ENCODE measurements at regions not wholly inside any gene's neighbourhood (a gene's known extent, or its start where the extent isn't known, plus 50 kb on each side); places are given as distances from the start of the nearest gene placed in this dataset.

DNA sequence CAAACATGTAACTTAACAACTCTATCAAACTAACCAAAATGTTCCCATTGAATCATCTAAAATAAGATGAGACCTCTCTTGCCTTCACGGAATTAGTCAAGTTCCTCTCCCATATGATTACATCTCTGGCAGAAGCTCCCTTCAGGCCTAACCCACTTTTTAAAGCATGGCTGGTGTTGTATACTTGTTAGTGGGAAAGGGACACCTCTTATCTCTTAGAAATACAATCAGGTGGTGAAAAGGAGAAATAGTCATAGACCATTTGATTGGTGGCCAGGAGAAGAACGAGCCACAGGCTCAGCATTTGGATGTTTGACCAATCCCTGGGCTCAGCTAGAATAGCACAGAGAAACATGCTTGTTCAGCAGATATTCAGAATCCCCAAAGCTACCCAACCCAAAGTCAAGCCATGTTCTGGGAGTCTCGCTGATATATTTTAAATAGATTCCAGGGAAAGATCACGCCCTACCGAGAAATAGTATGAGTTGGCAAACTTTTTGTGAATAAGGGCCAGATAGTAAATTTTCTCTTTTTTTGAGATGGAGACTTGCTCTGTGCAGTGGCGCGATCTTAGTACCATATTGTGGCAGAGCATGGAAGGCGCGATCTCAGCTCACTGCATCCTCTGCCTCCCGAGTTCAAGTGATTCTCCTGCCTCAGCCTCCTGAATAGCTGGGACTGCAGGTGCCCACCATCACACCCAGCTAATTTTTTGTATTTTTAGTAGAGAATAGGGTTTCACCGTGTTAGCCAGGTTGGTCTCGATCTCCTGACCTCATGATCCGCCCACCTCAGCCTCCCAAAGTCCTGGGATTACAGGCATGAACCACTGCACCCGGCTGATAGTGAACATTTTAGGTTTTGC lies 126.3 kb upstream of the MYLIP start:
- TF ChIP-seq, protein P1, sequence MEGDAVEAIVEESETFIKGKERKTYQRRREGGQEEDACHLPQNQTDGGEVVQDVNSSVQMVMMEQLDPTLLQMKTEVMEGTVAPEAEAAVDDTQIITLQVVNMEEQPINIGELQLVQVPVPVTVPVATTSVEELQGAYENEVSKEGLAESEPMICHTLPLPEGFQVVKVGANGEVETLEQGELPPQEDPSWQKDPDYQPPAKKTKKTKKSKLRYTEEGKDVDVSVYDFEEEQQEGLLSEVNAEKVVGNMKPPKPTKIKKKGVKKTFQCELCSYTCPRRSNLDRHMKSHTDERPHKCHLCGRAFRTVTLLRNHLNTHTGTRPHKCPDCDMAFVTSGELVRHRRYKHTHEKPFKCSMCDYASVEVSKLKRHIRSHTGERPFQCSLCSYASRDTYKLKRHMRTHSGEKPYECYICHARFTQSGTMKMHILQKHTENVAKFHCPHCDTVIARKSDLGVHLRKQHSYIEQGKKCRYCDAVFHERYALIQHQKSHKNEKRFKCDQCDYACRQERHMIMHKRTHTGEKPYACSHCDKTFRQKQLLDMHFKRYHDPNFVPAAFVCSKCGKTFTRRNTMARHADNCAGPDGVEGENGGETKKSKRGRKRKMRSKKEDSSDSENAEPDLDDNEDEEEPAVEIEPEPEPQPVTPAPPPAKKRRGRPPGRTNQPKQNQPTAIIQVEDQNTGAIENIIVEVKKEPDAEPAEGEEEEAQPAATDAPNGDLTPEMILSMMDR (conservative IDR thresholded peaks at IDR 0.05; ENCODE audit: low read depth in 2 of 2): no peak
- TF ChIP-seq ZNF331 (CRISPR knock-in tag; IDR thresholded peaks at IDR 0.05; ENCODE audit: low read depth): no peak
- no peak for TF ChIP-seq EZH2 (IDR thresholded peaks at IDR 0.05; ENCODE audit: low read depth, unreplicated experiment)
- no peak for TF ChIP-seq POLR2AphosphoS5 (IDR thresholded peaks at IDR 0.05; ENCODE audit: low read depth)
- no peak for TF ChIP-seq JUNB (IDR thresholded peaks at IDR 0.05; ENCODE audit: unreplicated experiment)
- TF ChIP-seq, protein P2, sequence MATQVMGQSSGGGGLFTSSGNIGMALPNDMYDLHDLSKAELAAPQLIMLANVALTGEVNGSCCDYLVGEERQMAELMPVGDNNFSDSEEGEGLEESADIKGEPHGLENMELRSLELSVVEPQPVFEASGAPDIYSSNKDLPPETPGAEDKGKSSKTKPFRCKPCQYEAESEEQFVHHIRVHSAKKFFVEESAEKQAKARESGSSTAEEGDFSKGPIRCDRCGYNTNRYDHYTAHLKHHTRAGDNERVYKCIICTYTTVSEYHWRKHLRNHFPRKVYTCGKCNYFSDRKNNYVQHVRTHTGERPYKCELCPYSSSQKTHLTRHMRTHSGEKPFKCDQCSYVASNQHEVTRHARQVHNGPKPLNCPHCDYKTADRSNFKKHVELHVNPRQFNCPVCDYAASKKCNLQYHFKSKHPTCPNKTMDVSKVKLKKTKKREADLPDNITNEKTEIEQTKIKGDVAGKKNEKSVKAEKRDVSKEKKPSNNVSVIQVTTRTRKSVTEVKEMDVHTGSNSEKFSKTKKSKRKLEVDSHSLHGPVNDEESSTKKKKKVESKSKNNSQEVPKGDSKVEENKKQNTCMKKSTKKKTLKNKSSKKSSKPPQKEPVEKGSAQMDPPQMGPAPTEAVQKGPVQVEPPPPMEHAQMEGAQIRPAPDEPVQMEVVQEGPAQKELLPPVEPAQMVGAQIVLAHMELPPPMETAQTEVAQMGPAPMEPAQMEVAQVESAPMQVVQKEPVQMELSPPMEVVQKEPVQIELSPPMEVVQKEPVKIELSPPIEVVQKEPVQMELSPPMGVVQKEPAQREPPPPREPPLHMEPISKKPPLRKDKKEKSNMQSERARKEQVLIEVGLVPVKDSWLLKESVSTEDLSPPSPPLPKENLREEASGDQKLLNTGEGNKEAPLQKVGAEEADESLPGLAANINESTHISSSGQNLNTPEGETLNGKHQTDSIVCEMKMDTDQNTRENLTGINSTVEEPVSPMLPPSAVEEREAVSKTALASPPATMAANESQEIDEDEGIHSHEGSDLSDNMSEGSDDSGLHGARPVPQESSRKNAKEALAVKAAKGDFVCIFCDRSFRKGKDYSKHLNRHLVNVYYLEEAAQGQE (IDR thresholded peaks at IDR 0.05; ENCODE audit: unreplicated experiment): no peak
- no peak for TF ChIP-seq EZH2phosphoT487 (IDR thresholded peaks at IDR 0.05; ENCODE audit: unreplicated experiment)
- no peak for TF ChIP-seq CREB1 (CRISPR knock-in tag; IDR thresholded peaks at IDR 0.05; ENCODE audit: low read depth)
